ENCODE measurements at regions not wholly inside any gene's neighbourhood (a gene's known extent, or its start where the extent isn't known, plus 50 kb on each side); places are given as distances from the start of the nearest gene placed in this dataset.
"Not testable (repeated sequence)": the region's sequence is repeated elsewhere in the genome, so short reads cannot be mapped to it uniquely, and the experiment has no call there.

GRCh38 chr15:26191193-26191592, 328.1 kb upstream of the ATP10A start:
- DNase-seq, result no peak

- not testable (repeated sequence) for DNase-seq
These were observed 323.0 kb upstream of the ATP10A start for GRCh38 chr15:26186138-26186537.

- no peak for DNase-seq
These were observed 319.3 kb upstream of the ATP10A start for GRCh38 chr15:26182441-26182840.

GRCh38 chr15:26179906-26180305, 316.8 kb upstream of the ATP10A start:
- peak in 4 of 56 donors; percentile 18 to 33 (median 21) for DNase-seq

- peak in 4 of 56 donors; percentile 6 to 49 (median 31) for DNase-seq
These were observed 315.6 kb upstream of the ATP10A start for GRCh38 chr15:26178640-26179220.

GRCh38 chr15:26177816-26178215, 314.7 kb upstream of the ATP10A start:
- DNase-seq, result no peak

GRCh38 chr15:26176831-26177230, 313.7 kb upstream of the ATP10A start:
- no peak for DNase-seq

- no peak for DNase-seq
These were observed 308.1 kb upstream of the ATP10A start for GRCh38 chr15:26171266-26171665.

GRCh38 chr15:26166429-26166828, 303.3 kb upstream of the ATP10A start:
- DNase-seq, result no peak

GRCh38 chr15:26165546-26165945, 302.4 kb upstream of the ATP10A start:
- no peak for DNase-seq

- DNase-seq, result no peak
These were observed 297.2 kb upstream of the ATP10A start for GRCh38 chr15:26160343-26160742.

- DNase-seq, result no peak
These were observed 295.0 kb upstream of the ATP10A start for GRCh38 chr15:26158176-26158575.

GRCh38 chr15:26157081-26157480, 294.0 kb upstream of the ATP10A start:
- peak in 4 of 56 donors; percentile 12 to 45 (median 20) for DNase-seq

GRCh38 chr15:26156051-26156450, 292.9 kb upstream of the ATP10A start:
- DNase-seq, result no peak

- no peak for DNase-seq
These were observed 285.2 kb upstream of the ATP10A start for GRCh38 chr15:26148156-26148860.

GRCh38 chr15:26146202-26146601, 283.1 kb upstream of the ATP10A start:
- DNase-seq, result peak in 3 of 56 donors; percentile 2 to 10 (median 8)

- no peak for DNase-seq
These were observed 282.7 kb upstream of the ATP10A start for GRCh38 chr15:26145796-26146195.

- DNase-seq, result no peak
These were observed 281.7 kb upstream of the ATP10A start for GRCh38 chr15:26144836-26145235.

GRCh38 chr15:26143221-26143620, 280.1 kb upstream of the ATP10A start:
- no peak for DNase-seq

- no peak for DNase-seq
These were observed 271.7 kb upstream of the ATP10A start for GRCh38 chr15:26134812-26135211.

- DNase-seq, result peak in 1 of 56 donors; percentile 11
These were observed 271.0 kb upstream of the ATP10A start for GRCh38 chr15:26134152-26134551.

GRCh38 chr15:26132811-26133210, 269.7 kb upstream of the ATP10A start:
- DNase-seq, result no peak

- no peak for DNase-seq
These were observed 266.7 kb upstream of the ATP10A start for GRCh38 chr15:26129852-26130251.
